ENCODE measurements at regions not wholly inside any gene's neighbourhood (a gene's known extent, or its start where the extent isn't known, plus 50 kb on each side); places are given as distances from the start of the nearest gene placed in this dataset.

- no peaks in the 10 kb centered on the region for H3K36me3 ChIP-seq
- TF ChIP-seq CTCF (IDR thresholded peaks at IDR 0.05), result no peak
- DNase-seq (no peak), ATAC-seq (no peak)
- no peaks in the 10 kb centered on the region for H3K4me1 ChIP-seq
- H3K4me3 ChIP-seq, result no peak overlapping the region
- intact Hi-C loops (cut with DNase I), result no loop called here
- no peak overlapping the region for H3K27ac ChIP-seq
- H3K27me3 ChIP-seq (ENCODE audit: low read depth), result peaks cover 6% of the 10 kb centered on the region
- no peaks in the 10 kb centered on the region for H3K9me3 ChIP-seq
Observed at GRCh38 chr5:2267991-2268390, 385.3 kb upstream of the IRX4 start.

GRCh38 chr5:2266641-2267240 lies 384.0 kb upstream of the IRX4 start:
- no peaks in the 10 kb centered on the region for H3K36me3 ChIP-seq
- no peaks in the 10 kb centered on the region for H3K4me1 ChIP-seq
- H3K4me3 ChIP-seq, result no peak overlapping the region
- ATAC-seq (no peak), DNase-seq (no peak)
- no peak for TF ChIP-seq CTCF (IDR thresholded peaks at IDR 0.05)
- peaks cover 6% of the 10 kb centered on the region for H3K27me3 ChIP-seq (ENCODE audit: low read depth)
- H3K9me3 ChIP-seq, result no peaks in the 10 kb centered on the region
- H3K27ac ChIP-seq, result no peak overlapping the region
- intact Hi-C loops (cut with DNase I), result no loop called here

GRCh38 chr5:2265341-2265740 lies 382.6 kb upstream of the IRX4 start:
- no peak for ATAC-seq
- no peak for DNase-seq
- Histone ChIP-seq H3K4me1 (no peaks in the 10 kb centered on the region), H3K27ac (no peak overlapping the region), H3K36me3 (no peaks in the 10 kb centered on the region), H3K9me3 (no peaks in the 10 kb centered on the region), H3K4me3 (no peak overlapping the region), H3K27me3 (ENCODE audit: low read depth) (peaks cover 6% of the 10 kb centered on the region)
- no peak for TF ChIP-seq CTCF (IDR thresholded peaks at IDR 0.05)
- intact Hi-C loops (cut with DNase I), result no loop called here

GRCh38 chr5:2263763-2264162 lies 381.0 kb upstream of the IRX4 start:
- Histone ChIP-seq H3K4me3 (no peak overlapping the region), H3K4me1 (no peaks in the 10 kb centered on the region), H3K9me3 (no peaks in the 10 kb centered on the region), H3K27ac (no peak overlapping the region), H3K27me3 (ENCODE audit: low read depth) (no peaks in the 10 kb centered on the region), H3K36me3 (no peaks in the 10 kb centered on the region)
- no peak for ATAC-seq
- no peak for TF ChIP-seq CTCF (IDR thresholded peaks at IDR 0.05)
- no peak for DNase-seq
- intact Hi-C loops (cut with DNase I), result no loop called here

GRCh38 chr5:2262620-2263019 lies 379.9 kb upstream of the IRX4 start:
- Histone ChIP-seq H3K27me3 (ENCODE audit: low read depth) (no peaks in the 10 kb centered on the region), H3K4me1 (no peaks in the 10 kb centered on the region), H3K27ac (no peak overlapping the region), H3K9me3 (no peaks in the 10 kb centered on the region), H3K36me3 (no peaks in the 10 kb centered on the region), H3K4me3 (no peak overlapping the region)
- ATAC-seq (no peak), DNase-seq (no peak)
- no peak for TF ChIP-seq CTCF (IDR thresholded peaks at IDR 0.05)
- intact Hi-C loops (cut with DNase I), result no loop called here

Data from lower lobe of right lung (tissue), 2 donors.